ENCODE measurements at regions not wholly inside any gene's neighbourhood (a gene's known extent, or its start where the extent isn't known, plus 50 kb on each side); places are given as distances from the start of the nearest gene placed in this dataset.

DNA sequence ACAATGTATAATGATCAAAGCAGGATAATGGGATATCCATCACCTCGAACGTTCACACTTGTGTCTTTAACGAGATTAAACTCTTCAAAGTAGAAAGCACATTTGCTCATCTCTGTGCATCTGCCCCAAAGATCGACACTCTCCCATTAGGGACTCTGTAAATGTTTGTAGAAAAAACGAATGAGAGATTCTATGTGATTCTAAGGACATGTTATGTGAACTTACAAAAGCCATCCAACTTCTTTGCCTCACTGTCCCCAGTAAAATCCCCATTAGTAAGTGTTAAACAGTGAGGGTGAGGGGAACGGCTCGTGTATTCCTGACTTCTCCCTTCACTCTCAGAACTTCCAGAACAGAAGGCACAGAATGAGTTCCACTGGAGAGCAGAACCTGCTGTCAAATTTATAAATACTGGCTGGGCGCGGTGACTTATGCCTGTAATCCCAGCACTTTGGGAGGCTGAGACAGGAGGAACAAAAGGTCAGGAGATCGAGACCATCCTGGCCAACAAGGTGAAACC, 134.1 kb downstream of the WSCD1 start:
- TF ChIP-seq RAD21 (IDR thresholded peaks at IDR 0.05; ENCODE audit: low read depth) (no peak), CEBPB (IDR thresholded peaks at IDR 0.05) (no peak), NFIC (IDR thresholded peaks at IDR 0.05) (no peak), TCF12 (IDR thresholded peaks at IDR 0.05; ENCODE audit: low read depth) (no peak)
- TF ChIP-seq, protein P1, sequence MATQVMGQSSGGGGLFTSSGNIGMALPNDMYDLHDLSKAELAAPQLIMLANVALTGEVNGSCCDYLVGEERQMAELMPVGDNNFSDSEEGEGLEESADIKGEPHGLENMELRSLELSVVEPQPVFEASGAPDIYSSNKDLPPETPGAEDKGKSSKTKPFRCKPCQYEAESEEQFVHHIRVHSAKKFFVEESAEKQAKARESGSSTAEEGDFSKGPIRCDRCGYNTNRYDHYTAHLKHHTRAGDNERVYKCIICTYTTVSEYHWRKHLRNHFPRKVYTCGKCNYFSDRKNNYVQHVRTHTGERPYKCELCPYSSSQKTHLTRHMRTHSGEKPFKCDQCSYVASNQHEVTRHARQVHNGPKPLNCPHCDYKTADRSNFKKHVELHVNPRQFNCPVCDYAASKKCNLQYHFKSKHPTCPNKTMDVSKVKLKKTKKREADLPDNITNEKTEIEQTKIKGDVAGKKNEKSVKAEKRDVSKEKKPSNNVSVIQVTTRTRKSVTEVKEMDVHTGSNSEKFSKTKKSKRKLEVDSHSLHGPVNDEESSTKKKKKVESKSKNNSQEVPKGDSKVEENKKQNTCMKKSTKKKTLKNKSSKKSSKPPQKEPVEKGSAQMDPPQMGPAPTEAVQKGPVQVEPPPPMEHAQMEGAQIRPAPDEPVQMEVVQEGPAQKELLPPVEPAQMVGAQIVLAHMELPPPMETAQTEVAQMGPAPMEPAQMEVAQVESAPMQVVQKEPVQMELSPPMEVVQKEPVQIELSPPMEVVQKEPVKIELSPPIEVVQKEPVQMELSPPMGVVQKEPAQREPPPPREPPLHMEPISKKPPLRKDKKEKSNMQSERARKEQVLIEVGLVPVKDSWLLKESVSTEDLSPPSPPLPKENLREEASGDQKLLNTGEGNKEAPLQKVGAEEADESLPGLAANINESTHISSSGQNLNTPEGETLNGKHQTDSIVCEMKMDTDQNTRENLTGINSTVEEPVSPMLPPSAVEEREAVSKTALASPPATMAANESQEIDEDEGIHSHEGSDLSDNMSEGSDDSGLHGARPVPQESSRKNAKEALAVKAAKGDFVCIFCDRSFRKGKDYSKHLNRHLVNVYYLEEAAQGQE (IDR thresholded peaks at IDR 0.05; ENCODE audit: low read depth), result no peak
- TF ChIP-seq, protein P2, sequence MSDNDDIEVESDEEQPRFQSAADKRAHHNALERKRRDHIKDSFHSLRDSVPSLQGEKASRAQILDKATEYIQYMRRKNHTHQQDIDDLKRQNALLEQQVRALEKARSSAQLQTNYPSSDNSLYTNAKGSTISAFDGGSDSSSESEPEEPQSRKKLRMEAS (IDR thresholded peaks at IDR 0.05), result no peak
